Fibroblast of pulmonary artery (primary cell): ENCODE measurements at regions not wholly inside any gene's neighbourhood (a gene's known extent, or its start where the extent isn't known, plus 50 kb on each side); places are given as distances from the start of the nearest gene placed in this dataset.

Experiments used
- DNase-seq: peaks from one replicate; pipeline ENCODE4 v3.0.0-alpha.2; 2010; ENCODE audit warnings: low read depth
- H3K4me3 ChIP-seq: replicated peaks from 2 replicates; pipeline ENCODE4 v1.5.1; 2011; ENCODE audit warnings: low read depth, mild to moderate bottlenecking, control low read depth, low read length, moderate library complexity
- TF ChIP-seq, protein P1 (sequence below): IDR thresholded peaks from 2 replicates; pipeline ENCODE4 v1.5.1; 2011; ENCODE audit warnings: mild to moderate bottlenecking, control low read depth, low read length, inconsistent platforms; ENCODE audit errors: missing control alignments

DNA sequence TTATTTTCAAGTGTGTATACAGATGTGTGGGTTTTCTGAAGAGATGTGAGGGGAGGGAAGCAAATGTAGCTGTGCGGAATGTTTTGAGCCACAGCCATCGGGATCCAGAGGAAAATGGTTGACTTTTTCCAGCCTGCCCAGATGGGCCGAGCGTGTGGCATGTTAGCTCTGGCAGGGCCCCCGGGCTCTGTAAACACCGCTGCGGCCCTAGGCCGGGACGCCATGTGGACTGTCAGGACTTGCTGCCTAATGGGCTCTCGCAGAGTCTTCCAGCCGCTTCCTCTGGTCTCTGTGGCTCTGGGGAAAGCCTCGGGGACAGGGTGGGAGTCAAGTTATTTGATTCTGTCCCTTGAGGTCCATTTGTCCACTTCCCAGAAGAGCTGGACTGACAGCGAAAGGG is 109.6 kb upstream of the PTCH1 start:
- no peak overlapping the region for H3K4me3 ChIP-seq
- no peak for DNase-seq
- TF ChIP-seq, protein P1, sequence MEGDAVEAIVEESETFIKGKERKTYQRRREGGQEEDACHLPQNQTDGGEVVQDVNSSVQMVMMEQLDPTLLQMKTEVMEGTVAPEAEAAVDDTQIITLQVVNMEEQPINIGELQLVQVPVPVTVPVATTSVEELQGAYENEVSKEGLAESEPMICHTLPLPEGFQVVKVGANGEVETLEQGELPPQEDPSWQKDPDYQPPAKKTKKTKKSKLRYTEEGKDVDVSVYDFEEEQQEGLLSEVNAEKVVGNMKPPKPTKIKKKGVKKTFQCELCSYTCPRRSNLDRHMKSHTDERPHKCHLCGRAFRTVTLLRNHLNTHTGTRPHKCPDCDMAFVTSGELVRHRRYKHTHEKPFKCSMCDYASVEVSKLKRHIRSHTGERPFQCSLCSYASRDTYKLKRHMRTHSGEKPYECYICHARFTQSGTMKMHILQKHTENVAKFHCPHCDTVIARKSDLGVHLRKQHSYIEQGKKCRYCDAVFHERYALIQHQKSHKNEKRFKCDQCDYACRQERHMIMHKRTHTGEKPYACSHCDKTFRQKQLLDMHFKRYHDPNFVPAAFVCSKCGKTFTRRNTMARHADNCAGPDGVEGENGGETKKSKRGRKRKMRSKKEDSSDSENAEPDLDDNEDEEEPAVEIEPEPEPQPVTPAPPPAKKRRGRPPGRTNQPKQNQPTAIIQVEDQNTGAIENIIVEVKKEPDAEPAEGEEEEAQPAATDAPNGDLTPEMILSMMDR = no peak

DNA sequence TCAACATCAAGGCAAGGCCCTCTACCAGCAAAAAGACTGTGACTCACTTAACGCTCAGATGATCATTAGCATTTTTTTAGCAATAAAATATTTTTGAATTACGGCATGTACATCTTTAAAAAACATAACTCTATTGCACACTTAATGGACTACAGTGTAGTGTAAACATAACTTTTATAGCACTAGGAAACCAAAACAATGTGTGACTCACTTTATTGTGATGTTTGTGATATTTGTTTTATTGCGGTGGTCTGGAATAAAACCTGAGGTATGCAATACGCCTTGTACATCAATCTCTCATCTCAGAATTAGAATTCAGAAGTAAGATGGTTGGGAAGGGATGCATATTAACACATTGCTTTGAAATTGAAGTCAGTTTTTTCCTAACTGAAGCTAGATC is 106.9 kb upstream of the PTCH1 start:
- DNase-seq = no peak
- no peak overlapping the region for H3K4me3 ChIP-seq
- TF ChIP-seq, protein P1 = no peak

DNA sequence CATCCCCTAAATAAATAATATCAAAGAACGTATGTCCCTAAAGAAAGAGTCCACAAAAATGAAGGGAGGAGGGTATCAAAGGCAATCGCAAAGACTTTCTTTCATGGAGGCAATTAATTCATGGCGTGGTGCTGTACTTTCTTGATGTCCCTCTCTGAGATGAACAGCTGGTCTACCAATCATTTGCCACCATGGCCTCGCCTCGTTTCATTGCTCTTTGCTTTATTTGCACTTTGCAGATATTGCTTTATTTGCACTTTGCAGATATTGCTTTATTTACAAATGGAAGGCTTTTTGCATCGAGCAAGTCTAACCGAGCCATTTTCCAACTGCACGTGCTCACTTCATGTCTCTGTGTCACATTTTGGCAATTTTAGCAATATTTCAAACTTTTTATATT is 104.0 kb upstream of the PTCH1 start:
- TF ChIP-seq, protein P1 = no peak
- no peak overlapping the region for H3K4me3 ChIP-seq
- no peak for DNase-seq

DNA sequence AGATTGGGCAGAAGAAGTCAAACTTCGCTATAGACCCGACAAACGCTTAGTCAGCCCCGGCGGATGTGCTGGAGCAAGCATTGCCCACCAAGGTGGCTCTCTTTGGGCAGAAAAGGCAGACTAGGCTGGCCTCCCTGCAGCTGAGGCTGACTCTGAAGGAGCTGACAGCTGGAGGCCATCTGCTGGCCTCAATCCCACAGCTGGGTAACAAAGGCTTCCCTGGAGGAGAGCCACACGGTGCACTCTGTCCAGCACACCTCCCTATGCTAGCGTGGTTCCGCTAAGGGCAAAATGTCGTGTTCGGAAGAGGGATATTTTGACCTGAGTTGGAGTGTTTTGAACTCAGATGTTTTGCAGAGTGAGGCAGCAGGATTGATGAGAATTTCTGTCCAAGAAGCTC is 103.5 kb upstream of the PTCH1 start:
- DNase-seq = no peak
- TF ChIP-seq, protein P1 = no peak
- no peak overlapping the region for H3K4me3 ChIP-seq

DNA sequence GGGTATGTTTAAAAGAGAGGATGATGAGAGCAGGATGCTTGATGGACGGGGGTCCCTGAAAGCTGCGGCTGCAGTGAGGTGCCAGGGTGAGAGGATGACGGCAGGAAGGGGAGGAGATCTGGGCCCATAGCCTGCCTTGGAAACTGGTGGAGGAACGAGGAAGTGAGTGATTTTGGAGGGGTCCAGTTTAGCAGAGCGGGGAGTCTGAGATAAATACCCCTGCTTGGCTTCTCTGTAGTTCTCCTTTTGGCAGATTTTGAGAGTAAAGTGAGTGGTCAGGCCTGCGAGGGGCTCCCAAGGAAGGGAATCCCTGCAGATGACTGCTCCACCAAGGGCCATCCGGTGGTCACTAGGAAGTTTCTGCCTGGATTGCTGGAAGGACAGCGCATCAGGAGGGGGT is 98.5 kb upstream of the PTCH1 start:
- no peak overlapping the region for H3K4me3 ChIP-seq
- no peak for DNase-seq
- TF ChIP-seq, protein P1 = no peak

DNA sequence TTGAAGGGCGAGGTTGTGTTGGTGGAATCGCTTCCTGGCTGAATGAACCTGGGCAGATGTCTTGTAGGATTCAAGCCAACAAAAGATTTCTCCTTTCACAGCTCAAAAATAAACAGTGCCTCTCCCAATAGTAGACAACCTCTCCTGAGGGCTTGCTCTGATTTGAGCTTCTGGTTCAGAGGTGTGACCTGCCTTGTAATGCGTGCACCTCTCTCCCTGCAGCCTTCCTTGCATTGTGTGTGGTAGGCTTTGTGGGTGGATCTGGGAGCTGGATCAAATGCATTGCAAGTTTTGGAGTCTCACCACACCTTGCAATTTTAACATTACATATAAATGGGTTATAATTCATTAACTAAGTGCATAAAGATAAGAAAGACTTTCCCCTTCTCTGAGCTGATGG is 96.9 kb upstream of the PTCH1 start:
- no peak for DNase-seq
- no peak overlapping the region for H3K4me3 ChIP-seq
- TF ChIP-seq, protein P1 = no peak

DNA sequence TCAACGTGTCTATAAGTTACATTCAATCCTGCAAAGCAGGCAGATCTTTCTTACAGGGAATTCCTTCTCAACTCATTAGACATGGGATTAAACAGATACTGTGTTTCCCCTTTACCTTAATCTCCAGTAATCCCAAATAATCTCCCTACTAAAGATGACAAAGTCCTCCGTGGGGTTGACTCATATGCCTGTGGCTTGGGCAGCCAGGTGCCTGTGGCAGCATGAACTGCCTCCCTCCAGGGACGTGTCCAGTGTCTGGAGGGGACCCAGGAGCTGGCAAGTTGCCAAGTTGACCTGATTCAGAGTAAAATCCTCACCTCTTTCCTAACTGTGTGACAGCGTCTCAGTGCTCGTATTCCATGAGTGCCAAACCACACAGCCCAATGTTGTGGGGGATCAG is 94.6 kb upstream of the PTCH1 start:
- H3K4me3 ChIP-seq = no peak overlapping the region
- TF ChIP-seq, protein P1 = no peak
- DNase-seq = no peak
